Karpas-422 (cell line): ENCODE measurements at regions not wholly inside any gene's neighbourhood (a gene's known extent, or its start where the extent isn't known, plus 50 kb on each side); places are given as distances from the start of the nearest gene placed in this dataset.
"Not testable (repeated sequence)": the region's sequence is repeated elsewhere in the genome, so short reads cannot be mapped to it uniquely, and the experiment has no call there.

Experiments
- DNase-seq: peaks from one replicate; pipeline ENCODE4 v3.0.0-alpha.2; 2015
- H2AFZ ChIP-seq: fragments of 200-600 bp; sonication (generic); 2 replicates; pipeline ENCODE4 v1.6.1; 2014; ENCODE audit warnings: antibody characterized with exemption, low read length, mixed read lengths
- H3K27ac ChIP-seq: fragments of 200-600 bp; sonication (generic); 2 replicates; pipeline ENCODE4 v1.5.1; 2014; ENCODE audit warnings: mild to moderate bottlenecking, low read length, moderate library complexity
- H3K27me3 ChIP-seq: fragments of 200-600 bp; sonication (generic); 2 replicates; pipeline ENCODE4 v1.6.1; 2014; ENCODE audit warnings: low read length, mixed read lengths
- H3K36me3 ChIP-seq: fragments of 200-600 bp; sonication (generic); 2 replicates; pipeline ENCODE4 v1.6.1; 2014; ENCODE audit warnings: low read length, mixed read lengths; ENCODE audit not compliant: insufficient read depth
- H3K4me1 ChIP-seq: fragments of 200-600 bp; sonication (generic); 2 replicates; pipeline ENCODE4 v1.6.1; 2014; ENCODE audit warnings: mild to moderate bottlenecking, low read length, mixed read lengths
- H3K4me2 ChIP-seq: fragments of 200-600 bp; sonication (generic); 2 replicates; pipeline ENCODE4 v1.6.1; 2014; ENCODE audit warnings: low read length, low read depth, mild to moderate bottlenecking; ENCODE audit not compliant: poor library complexity, severe bottlenecking
- H3K4me3 ChIP-seq: fragments of 200-600 bp; sonication (generic); 2 replicates; pipeline ENCODE4 v1.5.1; 2014; ENCODE audit warnings: mild to moderate bottlenecking, antibody characterized with exemption, low read length, mixed read lengths
- H3K79me2 ChIP-seq: fragments of 200-600 bp; sonication (generic); 2 replicates; pipeline ENCODE4 v1.6.1; 2014; ENCODE audit warnings: mild to moderate bottlenecking, low read length, mixed read lengths
- H3K9ac ChIP-seq: fragments of 200-600 bp; sonication (generic); 2 replicates; pipeline ENCODE4 v1.6.0; 2014; ENCODE audit warnings: low read length
- H3K9me2 ChIP-seq: fragments of 200-600 bp; sonication (generic), shearing (Covaris generic); replicated peaks from 2 replicates; pipeline ENCODE4 v1.6.0; 2014; ENCODE audit warnings: mild to moderate bottlenecking, low read length, moderate library complexity; ENCODE audit not compliant: insufficient read depth
- H3K9me3 ChIP-seq: fragments of 300-700, 200-600 bp; sonication (generic); 2 replicates; pipeline ENCODE4 v1.6.1; 2014; ENCODE audit warnings: low read length, mixed read lengths
- H4K20me1 ChIP-seq: fragments of 200-600 bp; sonication (generic); 2 replicates; pipeline ENCODE4 v1.6.1; 2014; ENCODE audit warnings: mild to moderate bottlenecking, antibody characterized with exemption, low read length, low read depth; ENCODE audit not compliant: insufficient read depth

- Histone ChIP-seq H3K4me1 (peaks cover 21% of the 10 kb centered on the region), H3K79me2 (peaks cover 54% of the 10 kb centered on the region), H3K36me3 (peaks cover 21% of the 10 kb centered on the region; the same call in 1 of the 2 replicates)
- not testable (repeated sequence) for H3K9me3 ChIP-seq, H3K9ac ChIP-seq, DNase-seq, H2AFZ ChIP-seq, H3K27me3 ChIP-seq, H3K4me3 ChIP-seq, H3K4me2 ChIP-seq, H4K20me1 ChIP-seq, H3K9me2 ChIP-seq, H3K27ac ChIP-seq
These were observed 118.8 kb upstream of the VKORC1L1 start for GRCh38 chr7:65754070-65754469.

- H3K36me3 ChIP-seq, result peaks cover 12% of the 10 kb centered on the region; the same call in 1 of the 2 replicates
- not testable (repeated sequence) for H3K4me3 ChIP-seq
These were observed 113.9 kb upstream of the VKORC1L1 start for GRCh38 chr7:65758991-65759390.

GRCh38 chr7:65762712-65763111, 110.2 kb upstream of the VKORC1L1 start:
- H3K27ac ChIP-seq, H3K9me2 ChIP-seq, H3K36me3 ChIP-seq, H3K27me3 ChIP-seq, H3K4me3 ChIP-seq, H3K79me2 ChIP-seq, H2AFZ ChIP-seq, H3K9me3 ChIP-seq, H3K9ac ChIP-seq, H3K4me1 ChIP-seq, H3K4me2 ChIP-seq, H4K20me1 ChIP-seq: not testable (repeated sequence)
- peak; percentile 15 for DNase-seq

More at GRCh38 chr7:65758991-65759390, 113.9 kb upstream of the VKORC1L1 start:
- not testable (repeated sequence) for H3K9me2 ChIP-seq, DNase-seq, H3K9ac ChIP-seq, H4K20me1 ChIP-seq, H2AFZ ChIP-seq, H3K9me3 ChIP-seq, H3K27ac ChIP-seq, H3K4me1 ChIP-seq, H3K4me2 ChIP-seq, H3K27me3 ChIP-seq, H3K79me2 ChIP-seq

- DNase-seq, result peak; percentile 35
- H2AFZ ChIP-seq, H3K79me2 ChIP-seq, H3K9me3 ChIP-seq, H3K4me1 ChIP-seq, H3K36me3 ChIP-seq, H4K20me1 ChIP-seq, H3K9ac ChIP-seq, H3K4me2 ChIP-seq, H3K27me3 ChIP-seq, H3K4me3 ChIP-seq, H3K27ac ChIP-seq, H3K9me2 ChIP-seq: not testable (repeated sequence)
These were observed 109.8 kb upstream of the VKORC1L1 start for GRCh38 chr7:65763114-65763513.

- not testable (repeated sequence) for H3K9me3 ChIP-seq, H4K20me1 ChIP-seq, H3K27ac ChIP-seq, H3K27me3 ChIP-seq, H3K4me1 ChIP-seq, H3K9me2 ChIP-seq, H3K36me3 ChIP-seq
- Histone ChIP-seq H3K4me2 (peak overlapping the region; percentile 72), H3K79me2 (peaks cover 10% of the 10 kb centered on the region), H3K9ac (peak overlapping the region; percentile 85), H3K4me3 (peak overlapping the region; percentile 93), H2AFZ (peak overlapping the region; percentile 89; the same call in 1 of the 2 replicates)
- DNase-seq, result peak; percentile 97
These were observed 102.2 kb upstream of the VKORC1L1 start for GRCh38 chr7:65770473-65771225.

GRCh38 chr7:65771226-65771569, 101.7 kb upstream of the VKORC1L1 start:
- not testable (repeated sequence) for H4K20me1 ChIP-seq
- Histone ChIP-seq H3K9ac (peak overlapping the region; percentile 85), H3K4me2 (peak overlapping the region; percentile 72)

GRCh38 chr7:65776677-65777076, 96.2 kb upstream of the VKORC1L1 start:
- not testable (repeated sequence) for H3K9me3 ChIP-seq, H3K27me3 ChIP-seq, H4K20me1 ChIP-seq, H3K36me3 ChIP-seq, H3K9me2 ChIP-seq, H3K4me1 ChIP-seq, H3K4me2 ChIP-seq, H3K9ac ChIP-seq, DNase-seq, H3K27ac ChIP-seq, H3K4me3 ChIP-seq, H2AFZ ChIP-seq, H3K79me2 ChIP-seq

More at GRCh38 chr7:65771226-65771569, 101.7 kb upstream of the VKORC1L1 start:
- not testable (repeated sequence) for H3K9me2 ChIP-seq, DNase-seq, H2AFZ ChIP-seq, H3K4me1 ChIP-seq, H3K9me3 ChIP-seq, H3K27me3 ChIP-seq, H3K27ac ChIP-seq, H3K36me3 ChIP-seq
- H3K79me2 ChIP-seq, result peaks cover 10% of the 10 kb centered on the region
- H3K4me3 ChIP-seq, result peak overlapping the region; percentile 93

- H3K4me1 ChIP-seq, H3K27ac ChIP-seq, H3K79me2 ChIP-seq, H3K27me3 ChIP-seq, H2AFZ ChIP-seq, H3K4me3 ChIP-seq, H3K9me3 ChIP-seq, H3K9me2 ChIP-seq, DNase-seq, H3K4me2 ChIP-seq, H4K20me1 ChIP-seq, H3K9ac ChIP-seq, H3K36me3 ChIP-seq: not testable (repeated sequence)
These were observed 82.9 kb upstream of the VKORC1L1 start for GRCh38 chr7:65789943-65790342.

- not testable (repeated sequence) for H3K9me2 ChIP-seq, H3K79me2 ChIP-seq, H4K20me1 ChIP-seq, H3K27ac ChIP-seq, H3K4me3 ChIP-seq, H3K27me3 ChIP-seq, H3K4me2 ChIP-seq, H3K9ac ChIP-seq, H3K9me3 ChIP-seq, H3K4me1 ChIP-seq, H3K36me3 ChIP-seq, H2AFZ ChIP-seq
- peak; percentile 17 for DNase-seq
These were observed 81.1 kb upstream of the VKORC1L1 start for GRCh38 chr7:65791788-65792187.
